GM06990 (cell line): ENCODE measurements at regions not wholly inside any gene's neighbourhood (a gene's known extent, or its start where the extent isn't known, plus 50 kb on each side); places are given as distances from the start of the nearest gene placed in this dataset.

Experiments used
- DNase-seq: peaks from one replicate; pipeline ENCODE4 v3.0.0-alpha.2; 2011; ENCODE audit not compliant: insufficient read length; ENCODE audit errors: extremely low read depth
- H3K27me3 ChIP-seq: replicated peaks from 2 replicates; pipeline ENCODE4 v1.6.0; 2011; ENCODE audit warnings: low read length; ENCODE audit not compliant: control insufficient read depth, insufficient read depth
- H3K36me3 ChIP-seq: 2 replicates; pipeline ENCODE4 v1.5.1; 2011; ENCODE audit warnings: low read length; ENCODE audit not compliant: control insufficient read depth, insufficient read depth
- H3K4me3 ChIP-seq: replicated peaks from 2 replicates; pipeline ENCODE4 v1.5.1; 2011; ENCODE audit warnings: low read depth, mild to moderate bottlenecking, control low read depth, low read length
- CTCF ChIP-seq: IDR thresholded peaks from 2 replicates; pipeline ENCODE4 v1.5.1; 2011; ENCODE audit warnings: low read length, control low read depth, mild to moderate bottlenecking, inconsistent platforms; ENCODE audit not compliant: insufficient read depth, poor library complexity, severe bottlenecking

- H3K27me3 ChIP-seq: no peaks in the 10 kb centered on the region; the same call in 1 of the 2 replicates
- H3K36me3 ChIP-seq: no peaks in the 10 kb centered on the region
- H3K4me3 ChIP-seq: no peak overlapping the region
- no peak for TF ChIP-seq CTCF
- DNase-seq: no peak
These were observed 128.4 kb downstream of the HAPSTR1 start for GRCh38 chr16:9219813-9220212.

- H3K36me3 ChIP-seq: no peaks in the 10 kb centered on the region
- peak; percentile 52 for TF ChIP-seq CTCF
- no peak for DNase-seq
- H3K27me3 ChIP-seq: no peaks in the 10 kb centered on the region
- H3K4me3 ChIP-seq: no peak overlapping the region
These were observed 134.3 kb downstream of the HAPSTR1 start for GRCh38 chr16:9225527-9226316.

GRCh38 chr16:9226924-9227323 lies 135.5 kb downstream of the HAPSTR1 start:
- TF ChIP-seq CTCF: no peak
- no peaks in the 10 kb centered on the region for H3K27me3 ChIP-seq
- no peak overlapping the region for H3K4me3 ChIP-seq
- no peak for DNase-seq
- H3K36me3 ChIP-seq: no peaks in the 10 kb centered on the region

- DNase-seq: no peak
- TF ChIP-seq CTCF: no peak
- no peaks in the 10 kb centered on the region for H3K36me3 ChIP-seq
- peaks cover 1% of the 10 kb centered on the region; the same call in 1 of the 2 replicates for H3K27me3 ChIP-seq
- H3K4me3 ChIP-seq: no peak overlapping the region
These were observed 139.6 kb downstream of the HAPSTR1 start for GRCh38 chr16:9231039-9231438.

GRCh38 chr16:9232102-9232770 lies 140.8 kb downstream of the HAPSTR1 start:
- no peak for TF ChIP-seq CTCF
- no peaks in the 10 kb centered on the region for H3K36me3 ChIP-seq
- DNase-seq: no peak
- H3K4me3 ChIP-seq: no peak overlapping the region
- peaks cover 1% of the 10 kb centered on the region; the same call in 1 of the 2 replicates for H3K27me3 ChIP-seq
